Liver (tissue), 8 donors: ENCODE measurements at regions not wholly inside any gene's neighbourhood (a gene's known extent, or its start where the extent isn't known, plus 50 kb on each side); places are given as distances from the start of the nearest gene placed in this dataset.

ENCODE experiments used
- DNase-seq: peaks from one replicate; pipeline ENCODE4 v3.0.0-alpha.2; 2017; ENCODE audit warnings: low spot score
- H3K27ac ChIP-seq, 2 donors: one replicate each; pipeline ENCODE4 v1.7.0; 2013; ENCODE audit warnings: inconsistent platforms in 2 of 2, low read length in 2 of 2, control low read depth in 1 of 2, low read depth in 1 of 2, mild to moderate bottlenecking in 1 of 2
- H3K27me3 ChIP-seq, 4 donors: one replicate each; pipeline versions ENCODE4 v1.6.1 to v1.7.0; 2013; ENCODE audit warnings: low read length in 3 of 4, inconsistent platforms in 1 of 4, mild to moderate bottlenecking in 1 of 4, moderate library complexity in 1 of 4; ENCODE audit not compliant: control insufficient read depth in 4 of 4, insufficient read depth in 4 of 4
- H3K36me3 ChIP-seq, 4 donors: one replicate each; pipeline versions ENCODE4 v1.6.1 to v1.7.0; 2013; ENCODE audit warnings: low read length in 3 of 4, mild to moderate bottlenecking in 3 of 4, low read depth in 1 of 4, moderate library complexity in 1 of 4; ENCODE audit not compliant: control insufficient read depth in 4 of 4, insufficient read depth in 3 of 4
- H3K4me1 ChIP-seq, 4 donors: one replicate each; pipeline versions ENCODE4 v1.6.1 to v1.7.0; 2013; ENCODE audit warnings: low read length in 3 of 4, mild to moderate bottlenecking in 3 of 4, moderate library complexity in 1 of 4; ENCODE audit not compliant: control insufficient read depth in 4 of 4, insufficient read depth in 4 of 4
- H3K4me3 ChIP-seq, 3 donors: one replicate each; pipeline versions ENCODE4 v1.6.1 to v1.7.0; 2013; ENCODE audit warnings: low read length in 3 of 3, control low read depth in 1 of 3, low read depth in 1 of 3, mild to moderate bottlenecking in 1 of 3
- H3K9ac ChIP-seq, 2 donors: one replicate each; pipeline ENCODE4 v1.7.0; 2013; ENCODE audit warnings: low read length in 2 of 2, mild to moderate bottlenecking in 2 of 2, moderate library complexity in 2 of 2, control low read depth in 1 of 2, low read depth in 1 of 2
- H3K9me3 ChIP-seq, 4 donors: one replicate each; pipeline versions ENCODE4 v1.6.1 to v1.7.0; 2013; ENCODE audit warnings: low read length in 3 of 4; ENCODE audit not compliant: control insufficient read depth in 4 of 4
- FOXA2 ChIP-seq: IDR thresholded peaks from 2 replicates; pipeline ENCODE4 v1.6.1; 2016; ENCODE audit warnings: antibody characterized with exemption
- HNF4A ChIP-seq, 2 donors: conservative IDR thresholded peaks; 2 replicates each; pipeline ENCODE4 v1.6.1; 2016; ENCODE audit warnings: antibody characterized with exemption in 2 of 2, mild to moderate bottlenecking in 2 of 2
- WGBS: extraction: QIAGEN DNeasy Blood & Tissue Kit; methylation state at CpG from one replicate; pipeline ENCODE4 v1.1.7; 2013; 5-methylcytosine and 5-hydroxymethylcytosine counted together
- TF ChIP-seq, protein P1 (sequence below): IDR thresholded peaks from 2 replicates; pipeline ENCODE4 v1.6.1; 2016; ENCODE audit warnings: antibody characterized with exemption
- TF ChIP-seq, protein P2 (sequence below): fragments of 150-350 bp; IDR thresholded peaks from 2 replicates; pipeline ENCODE4 v1.5.1; 2017; ENCODE audit warnings: improper control_type of control experiment, low read depth, low read length; ENCODE audit not compliant: missing input control
- TF ChIP-seq, protein P3 (sequence below): IDR thresholded peaks from 2 replicates; pipeline ENCODE4 v1.6.1; 2016; ENCODE audit warnings: antibody characterized with exemption, mild to moderate bottlenecking
- TF ChIP-seq, protein P4 (sequence below): IDR thresholded peaks from 2 replicates; pipeline ENCODE4 v1.6.1; 2016; ENCODE audit warnings: antibody characterized with exemption
- donor health status: healthy.
- donor health status: healthy.
- donor health status: healthy.
- donor health status: healthy.
- donor health status: healthy.

DNA sequence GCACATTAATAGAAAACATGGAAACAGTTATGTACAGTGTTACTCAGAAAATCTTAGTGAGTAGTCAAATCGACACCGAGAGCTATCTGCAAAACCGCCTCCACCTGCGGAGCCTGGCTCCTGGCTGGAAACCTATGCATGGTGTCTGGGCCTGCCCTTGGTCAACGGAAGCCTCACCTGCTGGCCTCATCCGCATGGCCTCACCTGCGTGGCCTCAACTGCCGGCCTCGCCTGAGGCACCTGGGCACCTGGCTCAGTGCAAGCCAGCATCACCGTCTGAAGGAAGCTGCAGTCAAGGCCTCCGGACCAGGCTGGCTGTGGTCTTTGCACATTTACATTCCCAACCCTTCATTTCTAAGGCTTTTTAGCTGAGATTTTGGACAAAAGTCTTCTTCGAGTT is 352.1 kb downstream of the POM121L12 start:
- 90% methylated on average over 12 of the region's 12 CpGs for whole genome bisulfite sequencing
- peaks cover 0 to 2% (median 0%) of the 10 kb centered on the region in 4 donors for H3K27me3 ChIP-seq
- no peak overlapping the region for H3K27ac ChIP-seq
- no peak overlapping the region for H3K9ac ChIP-seq
- DNase-seq = no peak
- H3K9me3 ChIP-seq = no peaks in the 10 kb centered on the region
- H3K36me3 ChIP-seq = no peaks in the 10 kb centered on the region
- TF ChIP-seq, protein P1, sequence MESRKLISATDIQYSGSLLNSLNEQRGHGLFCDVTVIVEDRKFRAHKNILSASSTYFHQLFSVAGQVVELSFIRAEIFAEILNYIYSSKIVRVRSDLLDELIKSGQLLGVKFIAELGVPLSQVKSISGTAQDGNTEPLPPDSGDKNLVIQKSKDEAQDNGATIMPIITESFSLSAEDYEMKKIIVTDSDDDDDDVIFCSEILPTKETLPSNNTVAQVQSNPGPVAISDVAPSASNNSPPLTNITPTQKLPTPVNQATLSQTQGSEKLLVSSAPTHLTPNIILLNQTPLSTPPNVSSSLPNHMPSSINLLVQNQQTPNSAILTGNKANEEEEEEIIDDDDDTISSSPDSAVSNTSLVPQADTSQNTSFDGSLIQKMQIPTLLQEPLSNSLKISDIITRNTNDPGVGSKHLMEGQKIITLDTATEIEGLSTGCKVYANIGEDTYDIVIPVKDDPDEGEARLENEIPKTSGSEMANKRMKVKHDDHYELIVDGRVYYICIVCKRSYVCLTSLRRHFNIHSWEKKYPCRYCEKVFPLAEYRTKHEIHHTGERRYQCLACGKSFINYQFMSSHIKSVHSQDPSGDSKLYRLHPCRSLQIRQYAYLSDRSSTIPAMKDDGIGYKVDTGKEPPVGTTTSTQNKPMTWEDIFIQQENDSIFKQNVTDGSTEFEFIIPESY = no peak
- no peak for TF ChIP-seq HNF4A (conservative IDR thresholded peaks at IDR 0.05)
- TF ChIP-seq, protein P2, sequence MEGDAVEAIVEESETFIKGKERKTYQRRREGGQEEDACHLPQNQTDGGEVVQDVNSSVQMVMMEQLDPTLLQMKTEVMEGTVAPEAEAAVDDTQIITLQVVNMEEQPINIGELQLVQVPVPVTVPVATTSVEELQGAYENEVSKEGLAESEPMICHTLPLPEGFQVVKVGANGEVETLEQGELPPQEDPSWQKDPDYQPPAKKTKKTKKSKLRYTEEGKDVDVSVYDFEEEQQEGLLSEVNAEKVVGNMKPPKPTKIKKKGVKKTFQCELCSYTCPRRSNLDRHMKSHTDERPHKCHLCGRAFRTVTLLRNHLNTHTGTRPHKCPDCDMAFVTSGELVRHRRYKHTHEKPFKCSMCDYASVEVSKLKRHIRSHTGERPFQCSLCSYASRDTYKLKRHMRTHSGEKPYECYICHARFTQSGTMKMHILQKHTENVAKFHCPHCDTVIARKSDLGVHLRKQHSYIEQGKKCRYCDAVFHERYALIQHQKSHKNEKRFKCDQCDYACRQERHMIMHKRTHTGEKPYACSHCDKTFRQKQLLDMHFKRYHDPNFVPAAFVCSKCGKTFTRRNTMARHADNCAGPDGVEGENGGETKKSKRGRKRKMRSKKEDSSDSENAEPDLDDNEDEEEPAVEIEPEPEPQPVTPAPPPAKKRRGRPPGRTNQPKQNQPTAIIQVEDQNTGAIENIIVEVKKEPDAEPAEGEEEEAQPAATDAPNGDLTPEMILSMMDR = no peak
- TF ChIP-seq, protein P3, sequence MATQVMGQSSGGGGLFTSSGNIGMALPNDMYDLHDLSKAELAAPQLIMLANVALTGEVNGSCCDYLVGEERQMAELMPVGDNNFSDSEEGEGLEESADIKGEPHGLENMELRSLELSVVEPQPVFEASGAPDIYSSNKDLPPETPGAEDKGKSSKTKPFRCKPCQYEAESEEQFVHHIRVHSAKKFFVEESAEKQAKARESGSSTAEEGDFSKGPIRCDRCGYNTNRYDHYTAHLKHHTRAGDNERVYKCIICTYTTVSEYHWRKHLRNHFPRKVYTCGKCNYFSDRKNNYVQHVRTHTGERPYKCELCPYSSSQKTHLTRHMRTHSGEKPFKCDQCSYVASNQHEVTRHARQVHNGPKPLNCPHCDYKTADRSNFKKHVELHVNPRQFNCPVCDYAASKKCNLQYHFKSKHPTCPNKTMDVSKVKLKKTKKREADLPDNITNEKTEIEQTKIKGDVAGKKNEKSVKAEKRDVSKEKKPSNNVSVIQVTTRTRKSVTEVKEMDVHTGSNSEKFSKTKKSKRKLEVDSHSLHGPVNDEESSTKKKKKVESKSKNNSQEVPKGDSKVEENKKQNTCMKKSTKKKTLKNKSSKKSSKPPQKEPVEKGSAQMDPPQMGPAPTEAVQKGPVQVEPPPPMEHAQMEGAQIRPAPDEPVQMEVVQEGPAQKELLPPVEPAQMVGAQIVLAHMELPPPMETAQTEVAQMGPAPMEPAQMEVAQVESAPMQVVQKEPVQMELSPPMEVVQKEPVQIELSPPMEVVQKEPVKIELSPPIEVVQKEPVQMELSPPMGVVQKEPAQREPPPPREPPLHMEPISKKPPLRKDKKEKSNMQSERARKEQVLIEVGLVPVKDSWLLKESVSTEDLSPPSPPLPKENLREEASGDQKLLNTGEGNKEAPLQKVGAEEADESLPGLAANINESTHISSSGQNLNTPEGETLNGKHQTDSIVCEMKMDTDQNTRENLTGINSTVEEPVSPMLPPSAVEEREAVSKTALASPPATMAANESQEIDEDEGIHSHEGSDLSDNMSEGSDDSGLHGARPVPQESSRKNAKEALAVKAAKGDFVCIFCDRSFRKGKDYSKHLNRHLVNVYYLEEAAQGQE = no peak
- TF ChIP-seq, protein P4, sequence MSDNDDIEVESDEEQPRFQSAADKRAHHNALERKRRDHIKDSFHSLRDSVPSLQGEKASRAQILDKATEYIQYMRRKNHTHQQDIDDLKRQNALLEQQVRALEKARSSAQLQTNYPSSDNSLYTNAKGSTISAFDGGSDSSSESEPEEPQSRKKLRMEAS = no peak
- no peaks in the 10 kb centered on the region for H3K4me1 ChIP-seq
- H3K4me3 ChIP-seq = no peak overlapping the region

- Histone ChIP-seq H3K9ac (no peak overlapping the region), H3K36me3 (no peaks in the 10 kb centered on the region), H3K27ac (no peak overlapping the region), H3K4me1 (no peaks in the 10 kb centered on the region), H3K9me3 (no peaks in the 10 kb centered on the region), H3K4me3 (no peak overlapping the region), H3K27me3 (no peaks in the 10 kb centered on the region)
- DNase-seq = no peak
- WGBS = 57% methylated on average over 2 of the region's 2 CpGs
- TF ChIP-seq, protein P3 = no peak
- no peak for TF ChIP-seq HNF4A (conservative IDR thresholded peaks at IDR 0.05)
- no peak for TF ChIP-seq FOXA2
These were observed 362.5 kb downstream of the POM121L12 start for GRCh38 chr7:53397911-53398310.
